K562 (cell line): ENCODE measurements at regions not wholly inside any gene's neighbourhood (a gene's known extent, or its start where the extent isn't known, plus 50 kb on each side); places are given as distances from the start of the nearest gene placed in this dataset.

Source experiments
- ATAC-seq: fragments of 200-7000 bp; cut with Tn5 transposase; 3 replicates; pipeline ENCODE4 v1.9.1; 2020; ENCODE audit warnings: moderate library complexity
- BruUV-seq: library from RNA; stranded (reverse); fragments of 400-500 nt; replicated peaks from 2 replicates; lab custom pipeline; 2021; lab: Mats Ljungman, UMichigan
- CTCF ChIA-PET: fragments of 300-600 bp; formaldehyde crosslinking; extraction: SDS; loops from one replicate; lab custom pipeline; 2021; ENCODE audit warnings: low intra/inter-chr PET ratio; lab: Yijun Ruan, JAX
- POLR2A ChIA-PET: fragments of 300-600, 350-650 bp; sonication (Branson Sonifier 250); formaldehyde crosslinking; extraction: SDS; loops from one replicate; lab custom pipeline; 2021; ENCODE audit warnings: antibody characterized with exemption, inconsistent platforms; lab: Yijun Ruan, JAX
- DNase-seq, 4 experiments: peaks; one replicate each; pipeline versions ENCODE4 v3.0.0 to v3.0.0-alpha.2; 2011 to 2018; ENCODE audit warnings: low spot score in 3 of 4, mixed read lengths in 3 of 4; ENCODE audit errors: extremely low read depth in 1 of 4
- FAIRE-seq: peaks from 2 replicates; lab custom pipeline; 2011; peaks lifted over from hg19 to GRCh38; lab: Jason Lieb, UNC
- H2AFZ ChIP-seq: 2 replicates; pipeline ENCODE4 v1.6.0; 2011; ENCODE audit warnings: low read depth, low read length, control low read depth, inconsistent platforms
- H3K27ac ChIP-seq: fragments of 200-600 bp; 3 replicates; pipeline ENCODE4 v1.8.0; 2011; ENCODE audit warnings: low read depth, mild to moderate bottlenecking, control low read depth, inconsistent platforms, low read length, moderate library complexity, mixed read lengths; ENCODE audit errors: extremely low read depth
- H3K27me3 ChIP-seq, 2 experiments: fragments of 300-600 bp in 1 of 2; 2 replicates in 1 of 2; 3 replicates in 1 of 2; pipeline versions ENCODE4 v1.6.0 to v1.8.0; 2011; ENCODE audit warnings: inconsistent platforms in 2 of 2, low read length in 2 of 2, mild to moderate bottlenecking in 1 of 2, mixed read lengths in 1 of 2, moderate library complexity in 1 of 2; ENCODE audit not compliant: control insufficient read depth in 2 of 2, insufficient read depth in 2 of 2
- H3K36me3 ChIP-seq: fragments of 300-600 bp; 3 replicates; pipeline ENCODE4 v1.8.0; 2011; ENCODE audit warnings: mild to moderate bottlenecking, low read length, inconsistent platforms; ENCODE audit not compliant: control insufficient read depth, insufficient read depth
- H3K4me1 ChIP-seq, 2 experiments: fragments of 200-600 bp in 1 of 2; replicated peaks in 1 of 2; 2 replicates in 1 of 2; 3 replicates in 1 of 2; pipeline versions ENCODE4 v1.5.1 to v1.8.0; 2011; ENCODE audit warnings: inconsistent platforms in 2 of 2, low read length in 2 of 2, mild to moderate bottlenecking in 1 of 2, mixed read lengths in 1 of 2, moderate library complexity in 1 of 2; ENCODE audit not compliant: control insufficient read depth in 2 of 2, insufficient read depth in 2 of 2
- H3K4me2 ChIP-seq: 2 replicates; pipeline ENCODE4 v1.6.1; 2011; ENCODE audit warnings: low read length, control low read depth, inconsistent platforms, mixed read lengths; ENCODE audit not compliant: insufficient read depth
- H3K4me3 ChIP-seq: fragments of 200-600 bp; sonication (generic), shearing (Covaris generic); 2 replicates; pipeline ENCODE4 v1.5.1; 2016; ENCODE audit warnings: control low read depth, inconsistent platforms
- H3K79me2 ChIP-seq: fragments of 200-600 bp; 3 replicates; pipeline ENCODE4 v1.8.0; 2011; ENCODE audit warnings: low read length, inconsistent platforms; ENCODE audit not compliant: control insufficient read depth, insufficient read depth
- H3K9ac ChIP-seq, 2 experiments: 2 replicates each; pipeline versions ENCODE4 v1.6.0 to v1.6.1; 2011; ENCODE audit warnings: low read depth in 2 of 2, low read length in 2 of 2, control low read depth in 1 of 2, inconsistent platforms in 1 of 2, mild to moderate bottlenecking in 1 of 2, mixed read lengths in 1 of 2; ENCODE audit not compliant: insufficient read depth in 1 of 2
- H3K9me1 ChIP-seq: one replicate; pipeline ENCODE4 v1.6.0; 2011; ENCODE audit warnings: inconsistent platforms, mild to moderate bottlenecking, low read length, moderate library complexity; ENCODE audit not compliant: control insufficient read depth, insufficient read depth
- H3K9me3 ChIP-seq: replicated peaks from 2 replicates; pipeline ENCODE4 v1.5.1; 2011; ENCODE audit warnings: low read depth, low read length, inconsistent platforms; ENCODE audit not compliant: control insufficient read depth, insufficient read depth
- H4K20me1 ChIP-seq: replicated peaks from 2 replicates; pipeline ENCODE4 v1.6.1; 2011; ENCODE audit warnings: low read length, inconsistent platforms, mixed read lengths; ENCODE audit not compliant: control insufficient read depth, insufficient read depth
- COPS2 ChIP-seq: fragments of 450-650 bp; conservative IDR thresholded peaks from 2 replicates; pipeline ENCODE4 v1.6.1; 2016; ENCODE audit warnings: mild to moderate bottlenecking, moderate library complexity
- EP400 ChIP-seq: fragments of 450-650 bp; IDR thresholded peaks from 2 replicates; pipeline ENCODE4 v1.6.1; 2017; ENCODE audit warnings: antibody characterized with exemption, mild to moderate bottlenecking, moderate library complexity
- HNRNPLL ChIP-seq: fragments of 200-400 bp; formaldehyde crosslinking; IDR thresholded peaks from 2 replicates; pipeline ENCODE4 v1.6.1; 2017; ENCODE audit warnings: low read length, low read depth, mild to moderate bottlenecking; ENCODE audit not compliant: poor library complexity, severe bottlenecking
- L3MBTL2 ChIP-seq: fragments of 450-650 bp; IDR thresholded peaks from 2 replicates; pipeline ENCODE4 v1.6.1; 2016; ENCODE audit warnings: mild to moderate bottlenecking, moderate library complexity
- RBM15 ChIP-seq: fragments of 200-400 bp; formaldehyde crosslinking; IDR thresholded peaks from 2 replicates; pipeline ENCODE4 v1.6.1; 2018; ENCODE audit warnings: mild to moderate bottlenecking, low read length, moderate library complexity; ENCODE audit not compliant: insufficient read depth
- SAFB2 ChIP-seq: fragments of 200-400 bp; formaldehyde crosslinking; IDR thresholded peaks from 2 replicates; pipeline ENCODE4 v1.6.1; 2018; ENCODE audit warnings: borderline replicate concordance, low read length, low read depth, moderate library complexity; ENCODE audit not compliant: severe bottlenecking
- SIN3A ChIP-seq, 2 experiments: fragments of 150-350 bp in 1 of 2; IDR thresholded peaks; 2 replicates each; pipeline ENCODE4 v1.6.1; 2011 to 2016; ENCODE audit warnings: borderline replicate concordance in 2 of 2, low read depth in 2 of 2, low read length in 2 of 2, mild to moderate bottlenecking in 2 of 2, moderate library complexity in 2 of 2; ENCODE audit not compliant: control insufficient read depth in 1 of 2
- USF2 ChIP-seq: sonication (generic); formaldehyde crosslinking; IDR thresholded peaks from 2 replicates; pipeline ENCODE4 v1.5.0; 2020; ENCODE audit warnings: missing genetic modification reagents
- WGBS: fragments of 100-300 bp; shearing (Covaris generic); methylation state at CpG from one replicate; pipeline ENCODE4 v1.1.6; 2016; ENCODE audit warnings: low coverage, mixed read lengths; ENCODE audit not compliant: insufficient coverage; ENCODE audit errors: missing lambda C conversion rate; 5-methylcytosine and 5-hydroxymethylcytosine counted together
- in situ Hi-C: fragments of 300-500 bp; cut with MboI; formaldehyde crosslinking; loops from 4 replicates; pipeline ENCODE4 v1.15.0; 2018; ENCODE audit warnings: inconsistent platforms, mixed read lengths
- intact Hi-C: fragments of 100-400 bp; cut with micrococcal nuclease; formaldehyde crosslinking; loops from 2 replicates; pipeline ENCODE4 v1.14.2; 2022

- H3K27ac ChIP-seq, result no peak overlapping the region
- no peaks in the 10 kb centered on the region for H3K9me3 ChIP-seq
- in situ Hi-C loops, result no loop called here
- no peaks in the 10 kb centered on the region for H3K27me3 ChIP-seq
- no TSS peak for BruUV-seq
- no peaks in the 10 kb centered on the region for H3K4me1 ChIP-seq
- no peak for ATAC-seq
- no peaks in the 10 kb centered on the region for H3K9me1 ChIP-seq
- H3K79me2 ChIP-seq, result no peaks in the 10 kb centered on the region
- intact Hi-C loops, result no loop called here
- WGBS, result 5% methylated on average over 11 of the region's 11 CpGs
- no peak overlapping the region for H3K9ac ChIP-seq
- no peaks in the 10 kb centered on the region for H4K20me1 ChIP-seq
- no peak overlapping the region for H3K4me2 ChIP-seq
- FAIRE-seq, result no peak
- CTCF ChIA-PET, result no interaction called here
- no peak for DNase-seq
- H2AFZ ChIP-seq, result peak overlapping the region; percentile 77
- TF ChIP-seq COPS2, result no peak
- no peak for TF ChIP-seq L3MBTL2
- no peak for TF ChIP-seq SAFB2
- TF ChIP-seq SIN3A (IDR thresholded peaks at IDR 0.05; ENCODE audit: borderline replicate concordance in 2 of 2, control insufficient read depth in 1 of 2, low read depth in 2 of 2, low read length in 2 of 2), result no peak
- no peak for TF ChIP-seq EP400
- TF ChIP-seq USF2, result no peak
- no peak for TF ChIP-seq RBM15
- peak; percentile 48 for TF ChIP-seq HNRNPLL
- no peak overlapping the region for H3K4me3 ChIP-seq
- H3K36me3 ChIP-seq, result no peaks in the 10 kb centered on the region
- POLR2A ChIA-PET, result no interaction called here
These were observed 391.0 kb downstream of the RAP2B start for GRCh38 chr3:153552887-153553604.
